K562 (cell line): ENCODE measurements at regions not wholly inside any gene's neighbourhood (a gene's known extent, or its start where the extent isn't known, plus 50 kb on each side); places are given as distances from the start of the nearest gene placed in this dataset.
A peak's percentile ranks its signal among the peaks of the same experiment; 100 is the strongest.

ENCODE experiments used
- BCOR ChIP-seq: fragments of 450-650 bp; IDR thresholded peaks from 2 replicates; pipeline ENCODE4 v1.6.1; 2016
- CBFB ChIP-seq: sonication (generic); formaldehyde crosslinking; IDR thresholded peaks from 2 replicates; pipeline ENCODE4 v1.4.0; 2020; ENCODE audit warnings: mild to moderate bottlenecking, missing genetic modification reagents
- CCNT2 ChIP-seq: IDR thresholded peaks from 2 replicates; pipeline ENCODE4 v1.6.1; 2011; ENCODE audit warnings: borderline replicate concordance, low read depth, mild to moderate bottlenecking, moderate library complexity, mixed read lengths, low read length; ENCODE audit not compliant: insufficient read length; ENCODE audit errors: extremely low read depth
- CGGBP1 ChIP-seq: fragments of 250-450 bp; sonication (Bioruptor Pico); IDR thresholded peaks from 2 replicates; pipeline ENCODE4 v1.9.0; 2021; ENCODE audit warnings: mild to moderate bottlenecking
- CREB3L1 ChIP-seq: fragments of 450-650 bp; IDR thresholded peaks from 2 replicates; pipeline ENCODE4 v1.6.1; 2014; ENCODE audit warnings: low read depth, mild to moderate bottlenecking, moderate library complexity, borderline replicate concordance
- EGR1 ChIP-seq: fragments of 450-650 bp; conservative IDR thresholded peaks from 2 replicates; pipeline ENCODE4 v1.6.1; 2017; ENCODE audit warnings: mild to moderate bottlenecking
- FOXK1 ChIP-seq: sonication (generic); formaldehyde crosslinking; IDR thresholded peaks from 2 replicates; pipeline ENCODE4 v1.8.0; 2022; ENCODE audit warnings: missing genetic modification reagents, mild to moderate bottlenecking, borderline replicate concordance
- KHSRP ChIP-seq: fragments of 450-650 bp; IDR thresholded peaks from 2 replicates; pipeline ENCODE4 v1.6.1; 2017
- MED1 ChIP-seq: sonication (generic); formaldehyde crosslinking; IDR thresholded peaks from 2 replicates; pipeline ENCODE4 v1.8.1; 2023; ENCODE audit warnings: missing genetic modification reagents, borderline replicate concordance
- MTF1 ChIP-seq: fragments of 250-450 bp; sonication (Bioruptor Pico); IDR thresholded peaks from 2 replicates; pipeline ENCODE4 v1.9.0; 2021; ENCODE audit warnings: moderate library complexity, mild to moderate bottlenecking, inconsistent platforms, borderline replicate concordance
- REST ChIP-seq, 2 experiments: fragments of 450-650 bp; formaldehyde crosslinking in 1 of 2; IDR thresholded peaks; 2 replicates each; pipeline versions ENCODE4 v1.4.0 to v1.6.1; 2014 to 2020; ENCODE audit warnings: mild to moderate bottlenecking in 2 of 2, borderline replicate concordance in 1 of 2, low read depth in 1 of 2
- SMARCE1 ChIP-seq: fragments of 450-650 bp; IDR thresholded peaks from 2 replicates; pipeline ENCODE4 v1.7.1; 2016; ENCODE audit warnings: mild to moderate bottlenecking
- XRCC3 ChIP-seq: fragments of 450-650 bp; IDR thresholded peaks from 2 replicates; pipeline ENCODE4 v1.6.1; 2017; ENCODE audit warnings: mild to moderate bottlenecking, moderate library complexity
- XRCC4 ChIP-seq: IDR thresholded peaks from one replicate; pipeline ENCODE4 v1.6.1; 2011; ENCODE audit not compliant: insufficient read depth, insufficient read length; ENCODE audit errors: extremely low read depth
- ZBTB49 ChIP-seq: sonication (generic); formaldehyde crosslinking; IDR thresholded peaks from 2 replicates; pipeline ENCODE4 v1.8.0; 2022; ENCODE audit warnings: missing genetic modification reagents, mild to moderate bottlenecking, borderline replicate concordance
- ZNF274 ChIP-seq: IDR thresholded peaks from 2 replicates; pipeline ENCODE4 v1.6.1; 2011; ENCODE audit warnings: low read depth, mild to moderate bottlenecking, low read length, moderate library complexity, borderline replicate concordance

- TF ChIP-seq SMARCE1 (no peak), FOXK1 (CRISPR knock-in tag) (no peak), XRCC4 (no peak), ZNF274 (no peak), EGR1 (peak; percentile 55), CBFB (CRISPR knock-in tag) (0 out of 2 replicates have a peak, but pooled peaks have one; percentile 52), KHSRP (no peak), MTF1 (no peak), BCOR (no peak), XRCC3 (no peak), ZBTB49 (CRISPR knock-in tag) (no peak), MED1 (CRISPR knock-in tag) (no peak), REST (IDR thresholded peaks at IDR 0.05; ENCODE audit: borderline replicate concordance) (peak; percentile 51; the same call in 1 of the 2 replicates), REST (CRISPR knock-in tag; IDR thresholded peaks at IDR 0.05; ENCODE audit: low read depth) (no peak), CGGBP1 (CRISPR knock-in tag) (no peak), CREB3L1 (no peak), CCNT2 (no peak)
Observed at GRCh38 chr5:73312146-73312871, 136.3 kb downstream of the FOXD1 start (continued).
